GM19372 (cell line): ENCODE measurements at regions not wholly inside any gene's neighbourhood (a gene's known extent, or its start where the extent isn't known, plus 50 kb on each side); places are given as distances from the start of the nearest gene placed in this dataset.
"Not testable (repeated sequence)": the region's sequence is repeated elsewhere in the genome, so short reads cannot be mapped to it uniquely, and the experiment has no call there.

Experiments used
- ATAC-seq: cut with Tn5 transposase; IDR thresholded peaks from one replicate; pipeline ENCODE4 v1.9.1; 2021; ENCODE audit warnings: mild to moderate bottlenecking, low read depth, moderate library complexity; ENCODE audit not compliant: unreplicated experiment

DNA sequence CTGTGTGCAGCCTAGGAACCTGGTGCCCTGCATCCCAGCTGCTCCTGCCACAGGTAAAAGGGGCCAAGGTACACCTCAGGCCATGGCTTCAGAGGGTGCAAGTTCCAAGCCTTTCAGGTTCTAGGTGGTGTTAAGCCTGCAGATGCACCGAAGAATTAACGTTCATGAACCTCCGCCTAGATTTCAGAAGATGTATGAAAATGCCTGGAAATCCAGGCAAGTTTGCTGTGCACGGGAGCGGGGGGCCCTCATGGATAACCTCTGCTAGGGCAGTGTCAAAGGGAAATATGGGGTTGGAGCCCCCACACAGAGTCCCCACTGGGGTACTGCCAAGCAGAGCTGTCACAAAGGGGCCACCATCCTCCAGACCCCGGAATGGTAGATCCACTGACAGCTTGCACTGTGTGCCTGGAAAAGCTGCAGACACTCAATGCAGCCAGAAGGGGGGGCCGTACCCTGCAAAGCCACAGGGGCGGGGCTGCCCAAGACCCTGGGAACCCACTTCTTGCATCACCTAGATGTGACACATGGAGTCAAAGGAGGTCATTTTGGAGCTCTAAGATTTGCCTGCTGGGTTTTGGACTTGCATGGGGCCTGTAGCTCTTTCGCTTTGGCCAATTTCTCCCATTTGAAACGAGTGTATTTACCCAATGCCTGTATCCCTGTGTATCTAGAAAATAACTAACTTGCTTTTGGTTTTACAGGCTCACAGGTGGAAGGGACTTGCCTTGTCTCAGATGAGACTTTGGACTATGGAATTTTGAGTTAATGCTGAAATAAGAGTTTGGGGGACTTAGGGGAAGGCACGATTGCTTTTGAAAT lies 145.2 kb upstream of the C1QTNF3 start:
- not testable (repeated sequence) for ATAC-seq

DNA sequence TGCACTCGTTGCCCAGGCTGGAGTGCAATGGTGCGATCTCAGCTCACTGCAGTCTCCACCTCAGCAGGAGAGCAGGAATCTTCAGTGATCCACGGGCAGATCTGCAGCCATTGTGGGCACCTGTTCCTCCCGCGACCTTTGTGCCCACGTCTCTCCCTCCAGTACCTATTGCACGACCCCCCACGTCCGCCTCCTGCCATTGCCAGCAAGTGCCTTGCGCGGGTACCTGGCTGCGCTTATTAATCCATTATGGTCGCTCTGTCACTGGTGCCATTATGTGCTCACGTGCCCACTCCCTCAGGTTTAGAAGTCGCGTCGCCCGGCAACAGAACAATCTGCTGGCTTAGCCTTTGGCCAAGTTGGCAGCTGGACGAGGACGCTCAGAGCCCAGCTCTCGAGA lies 146.2 kb upstream of the C1QTNF3 start:
- ATAC-seq, result not testable (repeated sequence)

DNA sequence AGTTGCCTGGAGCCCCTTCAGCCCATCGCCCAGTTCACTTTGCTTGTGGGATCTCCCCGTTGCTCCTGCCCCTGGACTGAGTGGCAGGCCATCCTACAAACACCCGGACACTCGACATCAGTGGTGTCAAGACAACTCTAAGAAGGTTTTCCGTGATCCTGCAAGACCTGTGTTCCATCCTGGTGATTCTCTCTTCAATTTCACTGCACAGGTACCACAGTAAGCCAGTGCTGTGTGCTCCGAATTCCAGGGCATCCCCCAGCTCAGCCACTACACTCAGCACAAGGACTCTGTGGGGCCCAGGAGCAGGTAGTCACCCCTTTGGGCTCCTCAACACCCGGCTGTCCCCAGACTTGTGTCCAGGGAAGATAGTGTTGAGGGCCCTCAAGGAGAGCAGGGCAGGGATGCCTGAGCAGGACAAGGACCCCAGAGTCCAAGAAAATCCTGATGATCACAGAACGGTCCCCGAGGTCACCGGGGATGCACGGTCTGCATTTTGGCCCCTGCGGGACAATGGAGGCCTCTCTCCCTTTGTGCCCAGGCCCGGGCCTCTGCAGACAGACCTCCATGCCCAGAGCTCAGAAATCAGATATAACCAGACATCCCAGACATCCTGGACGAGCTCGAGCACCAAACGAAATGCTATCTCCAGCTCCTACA lies 146.9 kb upstream of the C1QTNF3 start:
- ATAC-seq, result not testable (repeated sequence)

DNA sequence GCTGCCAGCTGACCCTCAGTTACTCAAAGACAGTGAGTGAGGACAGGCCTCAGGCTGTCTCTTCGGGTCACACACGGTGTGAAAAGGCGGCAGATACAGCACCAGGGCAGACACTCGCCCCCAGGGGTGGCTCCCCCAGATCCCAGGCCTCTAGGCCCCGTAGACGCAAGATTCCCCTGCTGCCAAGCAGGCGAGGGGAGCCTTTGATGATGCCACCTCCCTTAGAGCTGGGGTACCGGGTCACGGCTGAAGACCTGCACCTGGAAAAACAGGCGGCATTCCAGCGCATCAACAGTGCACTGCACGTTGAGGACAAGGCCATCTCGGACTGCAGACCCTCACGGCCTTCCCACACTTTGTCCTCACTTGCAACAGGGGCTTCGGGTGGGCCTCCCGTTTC lies 147.5 kb upstream of the C1QTNF3 start:
- not testable (repeated sequence) for ATAC-seq

DNA sequence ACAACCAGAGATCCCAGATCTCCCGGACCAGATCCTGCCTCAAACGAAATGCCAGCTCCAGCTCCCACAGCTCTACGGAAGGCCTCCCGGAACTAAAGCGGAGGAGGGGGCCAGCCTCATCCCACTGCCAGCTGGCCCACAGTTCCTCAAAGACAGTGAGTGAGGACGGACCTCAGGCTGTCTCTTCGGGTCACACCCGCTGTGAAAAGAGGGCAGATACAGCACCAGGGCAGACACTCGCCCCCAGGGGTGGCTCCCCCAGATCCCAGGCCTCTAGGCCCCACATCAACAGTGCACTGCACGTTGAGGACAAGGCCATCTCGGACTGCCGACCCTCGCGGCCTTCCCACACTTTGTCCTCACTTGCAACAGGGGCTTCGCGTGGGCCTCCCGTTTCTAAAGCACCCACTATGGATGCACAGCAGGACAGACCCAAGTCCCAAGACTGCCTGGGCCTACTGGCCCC lies 148.3 kb upstream of the C1QTNF3 start:
- not testable (repeated sequence) for ATAC-seq

DNA sequence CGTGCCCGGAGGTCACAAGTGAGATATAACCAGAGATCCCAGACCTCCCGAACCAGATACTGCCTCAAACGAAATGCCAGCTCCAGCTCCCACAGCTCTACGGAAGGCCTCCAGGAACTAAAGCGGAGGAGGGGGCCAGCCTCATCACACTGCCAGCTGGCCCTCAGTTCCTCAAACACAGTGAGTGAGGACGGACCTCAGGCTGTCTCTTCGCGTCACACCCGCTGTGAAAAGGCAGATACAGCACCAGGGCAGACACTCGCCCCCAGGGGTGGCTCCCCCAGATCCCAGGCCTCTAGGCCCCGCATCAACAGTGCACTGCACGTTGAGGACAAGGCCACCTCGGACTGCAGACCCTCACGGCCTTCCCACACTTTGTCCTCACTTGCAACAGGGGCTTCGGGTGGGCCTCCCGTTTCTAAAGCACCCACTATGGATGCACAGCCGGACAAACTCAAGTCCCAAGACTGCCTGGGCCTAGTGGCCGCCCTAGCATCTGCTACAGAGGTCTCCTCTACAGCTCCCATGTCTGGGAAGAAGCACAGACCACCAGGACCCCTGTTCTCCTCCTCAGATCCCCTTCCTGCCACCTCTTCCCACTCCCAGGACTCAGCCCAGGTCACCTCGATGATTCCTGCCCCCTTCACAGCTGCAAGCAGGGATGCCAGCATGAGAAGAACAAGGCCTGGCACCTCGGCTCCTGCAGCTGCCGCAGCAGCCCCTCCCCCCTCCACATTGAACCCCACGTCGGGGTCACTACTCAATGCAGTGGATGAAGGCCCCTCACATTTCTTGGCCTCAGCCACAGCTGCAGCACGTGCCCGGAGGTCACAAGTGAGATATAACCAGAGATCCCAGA lies 149.3 kb upstream of the C1QTNF3 start:
- not testable (repeated sequence) for ATAC-seq

DNA sequence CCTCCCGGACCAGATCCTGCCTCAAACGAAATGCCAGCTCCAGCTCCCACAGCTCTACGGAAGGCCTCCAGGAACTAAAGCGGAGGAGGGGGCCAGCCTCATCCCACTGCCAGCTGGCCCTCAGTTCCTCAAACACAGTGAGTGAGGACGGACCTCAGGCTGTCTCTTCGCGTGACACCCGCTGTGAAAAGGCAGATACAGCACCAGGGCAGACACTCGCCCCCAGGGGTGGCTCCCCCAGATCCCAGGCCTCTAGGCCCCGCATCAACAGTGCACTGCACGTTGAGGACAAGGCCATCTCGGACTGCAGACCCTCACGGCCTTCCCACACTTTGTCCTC lies 149.9 kb upstream of the C1QTNF3 start:
- not testable (repeated sequence) for ATAC-seq

DNA sequence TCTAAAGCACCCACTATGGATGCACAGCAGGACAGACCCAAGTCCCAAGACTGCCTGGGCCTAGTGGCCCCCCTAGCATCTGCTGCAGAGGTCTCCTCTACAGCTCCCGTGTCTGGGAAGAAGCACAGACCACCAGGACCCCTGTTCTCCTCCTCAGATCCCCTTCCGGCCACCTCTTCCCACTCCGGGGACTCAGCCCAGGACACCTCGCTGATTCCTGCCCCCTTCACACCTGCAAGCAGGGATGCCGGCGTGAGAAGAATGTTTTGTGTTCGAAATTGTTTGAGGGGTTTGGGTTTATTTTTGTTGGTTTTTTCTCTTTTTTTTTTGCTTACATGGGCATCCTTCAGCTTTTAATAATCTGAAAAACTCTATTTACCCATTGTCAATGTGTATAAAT lies 150.3 kb upstream of the C1QTNF3 start:
- not testable (repeated sequence) for ATAC-seq

DNA sequence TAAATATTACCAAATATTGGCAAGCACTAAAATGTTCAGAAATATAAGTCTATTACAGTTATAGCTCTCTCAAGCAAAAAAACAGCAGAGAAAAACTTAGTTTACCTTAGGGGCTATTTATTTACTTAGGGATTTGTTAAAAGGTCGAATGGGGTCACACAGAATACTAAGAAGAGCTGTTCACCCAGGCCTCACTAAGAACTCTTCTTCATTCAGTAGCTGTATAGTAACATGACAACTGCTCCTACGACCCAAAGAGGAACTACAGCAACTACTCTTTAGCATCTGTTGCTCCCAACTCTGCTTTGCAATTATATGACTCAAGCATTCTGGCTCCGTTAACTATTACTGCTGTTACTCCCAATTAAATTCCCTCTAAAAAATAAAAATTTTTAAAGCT lies 150.8 kb upstream of the C1QTNF3 start:
- ATAC-seq, result not testable (repeated sequence)

DNA sequence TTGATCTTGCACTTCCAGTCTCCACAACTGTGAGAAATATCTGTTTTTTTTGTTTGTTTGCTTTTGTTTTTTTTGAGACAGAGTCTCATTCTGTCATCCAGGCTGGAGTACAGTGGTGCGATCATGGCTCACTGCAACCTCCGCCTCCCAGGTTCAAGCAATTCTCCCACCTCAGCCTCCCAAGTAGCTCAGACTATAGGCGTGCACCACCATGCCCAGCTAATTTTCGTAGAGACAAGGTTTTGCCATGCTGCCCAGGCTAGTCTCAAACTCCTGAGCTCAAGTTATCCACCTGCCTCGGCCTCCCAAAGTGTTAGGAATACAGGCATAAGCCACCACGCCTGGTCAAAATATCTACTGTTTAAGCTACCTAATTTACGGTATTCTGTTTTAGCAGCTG lies 153.1 kb upstream of the C1QTNF3 start:
- not testable (repeated sequence) for ATAC-seq

DNA sequence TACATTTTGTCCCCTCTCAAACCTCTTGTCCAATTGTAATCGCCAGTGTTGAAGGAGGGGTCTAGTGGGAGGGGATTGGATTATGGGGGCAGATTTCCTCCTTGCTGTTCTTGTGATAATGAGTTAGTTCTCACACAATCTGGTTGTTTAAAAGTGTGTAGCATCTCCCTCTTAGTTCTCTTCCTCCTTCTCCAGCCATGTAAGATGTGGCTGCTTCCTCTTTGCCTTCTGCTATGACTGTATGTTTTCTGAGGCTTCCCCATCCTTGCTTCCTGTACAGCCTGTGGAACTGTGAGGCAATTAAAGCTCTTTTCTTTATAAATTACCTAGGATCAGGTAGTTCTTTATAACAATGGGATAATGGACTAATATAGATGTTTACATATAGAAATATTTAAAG lies 162.3 kb upstream of the C1QTNF3 start:
- not testable (repeated sequence) for ATAC-seq

DNA sequence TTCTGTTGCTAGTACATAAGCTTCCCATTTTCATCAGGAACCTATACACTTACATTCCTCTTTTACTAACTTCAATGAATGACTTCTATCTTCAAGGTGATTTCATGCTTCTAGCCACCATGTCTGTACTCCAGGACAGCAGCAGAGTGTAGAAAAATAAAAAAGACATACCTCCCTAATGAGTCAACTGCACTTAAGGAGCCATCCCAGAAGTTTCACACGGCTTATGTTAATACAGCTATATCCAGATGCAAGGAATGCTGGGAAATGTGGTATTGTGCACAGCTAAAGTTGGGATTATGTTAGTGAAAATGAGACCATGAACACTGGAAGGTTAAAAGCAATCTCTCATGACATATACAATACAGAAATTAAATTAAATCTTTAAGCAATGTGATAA lies 174.4 kb upstream of the C1QTNF3 start:
- not testable (repeated sequence) for ATAC-seq

DNA sequence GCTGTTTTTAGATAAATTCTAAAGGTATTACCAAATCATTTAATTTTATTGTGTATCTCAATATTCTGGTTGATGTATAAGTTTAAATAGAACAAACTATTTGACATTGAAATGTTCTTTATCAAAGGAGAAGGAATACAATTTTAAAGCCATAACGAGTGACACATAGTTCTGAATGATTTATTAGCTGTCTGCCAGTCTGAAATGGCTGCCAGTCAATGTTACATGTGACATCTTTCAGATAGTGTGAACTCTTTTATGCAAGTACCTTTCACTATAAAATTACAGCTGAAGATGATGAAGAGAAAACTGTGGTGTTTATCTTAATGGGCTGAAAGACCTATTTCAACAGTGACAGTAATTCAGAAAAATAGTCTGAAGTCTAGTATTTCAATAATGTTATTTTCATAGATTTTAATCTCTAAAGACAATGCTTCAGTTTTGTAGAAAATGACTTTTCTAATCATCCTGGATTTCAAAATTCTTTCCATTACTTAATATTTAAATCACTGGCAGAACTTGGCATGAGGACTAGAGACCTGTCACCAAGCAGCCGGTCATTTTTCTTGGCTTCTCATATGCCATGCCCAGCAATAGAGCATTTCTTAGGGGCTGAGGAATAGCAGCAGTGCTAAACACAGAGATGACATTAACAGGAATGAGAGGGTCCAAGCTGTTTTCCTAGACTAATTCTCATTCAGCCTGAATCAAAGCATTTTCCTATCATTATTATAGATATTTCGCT lies 178.5 kb upstream of the C1QTNF3 start:
- not testable (repeated sequence) for ATAC-seq

DNA sequence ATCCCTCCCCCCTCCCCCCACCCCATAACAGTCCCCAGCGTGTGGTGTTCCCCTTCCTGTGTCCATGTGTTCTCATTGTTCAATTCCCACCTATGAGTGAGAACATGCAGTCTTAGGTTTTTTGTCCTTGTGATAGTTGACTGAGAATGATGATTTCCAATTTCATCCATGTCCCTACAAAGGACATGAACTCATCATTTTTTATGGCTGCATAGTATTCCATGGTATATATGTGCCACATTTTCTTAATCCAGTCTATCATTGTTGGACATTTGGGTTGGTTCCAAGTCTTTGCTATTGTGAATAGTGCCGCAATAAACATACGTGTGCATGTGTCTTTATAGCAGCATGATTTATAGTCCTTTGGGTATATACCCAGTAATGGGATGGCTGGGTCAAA lies 180.1 kb upstream of the C1QTNF3 start:
- ATAC-seq, result not testable (repeated sequence)

DNA sequence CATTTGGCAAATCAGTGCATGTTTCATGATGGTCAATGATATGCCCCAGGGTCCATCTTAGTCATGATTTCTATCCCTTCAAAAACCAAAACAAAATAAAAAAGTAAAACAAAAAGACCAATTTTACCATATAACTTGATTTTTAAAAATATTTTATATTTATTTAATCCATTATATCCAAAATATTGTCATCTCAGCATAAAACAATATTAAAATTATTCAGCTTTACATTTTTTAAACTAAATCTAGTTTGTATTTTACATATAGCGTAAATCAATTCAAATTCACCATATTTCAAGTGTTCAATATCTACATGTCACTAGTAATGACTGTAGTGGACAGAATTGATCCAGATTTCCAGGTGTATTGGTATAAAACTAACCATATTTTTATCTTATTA lies 187.4 kb upstream of the C1QTNF3 start:
- ATAC-seq, result not testable (repeated sequence)

DNA sequence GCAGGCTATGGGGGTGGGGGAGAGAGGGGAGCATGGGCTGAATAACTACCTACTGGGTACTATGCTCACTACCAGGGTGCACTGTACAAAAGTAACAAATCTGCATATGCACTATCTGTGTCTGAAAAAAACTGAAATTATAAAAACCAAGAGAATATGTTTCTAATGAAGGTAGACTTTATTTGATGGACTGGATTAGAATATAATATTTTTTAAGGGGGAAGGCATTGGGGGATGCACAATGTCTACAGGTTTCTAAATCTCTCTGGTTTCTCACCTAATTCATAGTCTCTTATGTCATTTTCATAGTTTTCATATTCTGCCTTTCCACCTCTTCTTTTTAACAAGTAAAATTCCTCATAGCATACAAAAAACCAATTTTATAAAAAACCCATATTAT lies 200.8 kb upstream of the C1QTNF3 start:
- not testable (repeated sequence) for ATAC-seq

DNA sequence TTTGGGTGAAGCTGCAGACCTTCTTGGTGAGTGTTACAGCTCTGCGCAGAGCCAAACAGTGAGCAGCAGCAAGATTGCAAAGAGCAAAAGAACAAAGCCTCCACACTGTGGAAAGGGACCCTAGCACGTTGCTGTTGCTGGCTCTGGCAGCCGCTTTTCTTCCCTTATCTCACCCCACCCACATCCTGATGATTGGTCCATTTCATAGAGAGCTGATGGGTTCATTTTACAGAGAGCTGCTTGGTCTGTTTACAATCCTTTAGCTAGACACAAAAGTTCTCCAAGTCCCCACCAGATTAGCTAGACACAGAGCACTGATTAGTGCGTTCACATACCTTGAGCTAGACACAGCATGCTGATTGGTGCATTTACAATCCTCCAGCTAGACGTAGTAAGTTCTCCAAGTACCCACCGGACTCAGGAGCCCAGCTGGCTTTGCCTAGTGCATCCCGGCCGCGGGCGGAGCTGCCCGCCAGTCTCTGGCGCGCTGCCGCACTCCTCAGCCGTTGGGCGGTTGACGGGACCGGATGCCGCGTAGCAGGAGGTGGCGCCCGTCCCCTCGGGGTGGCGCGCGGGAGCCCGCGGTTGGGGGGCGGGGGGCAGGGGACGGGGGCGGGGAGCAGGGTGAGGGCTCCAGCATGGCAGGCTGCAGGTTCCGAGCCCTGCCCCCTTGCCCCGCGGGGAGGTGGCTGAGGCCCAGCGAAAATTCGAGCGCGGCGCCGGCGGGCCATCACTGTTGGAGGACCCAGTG lies 201.4 kb upstream of the C1QTNF3 start:
- peak; percentile 57 for ATAC-seq

DNA sequence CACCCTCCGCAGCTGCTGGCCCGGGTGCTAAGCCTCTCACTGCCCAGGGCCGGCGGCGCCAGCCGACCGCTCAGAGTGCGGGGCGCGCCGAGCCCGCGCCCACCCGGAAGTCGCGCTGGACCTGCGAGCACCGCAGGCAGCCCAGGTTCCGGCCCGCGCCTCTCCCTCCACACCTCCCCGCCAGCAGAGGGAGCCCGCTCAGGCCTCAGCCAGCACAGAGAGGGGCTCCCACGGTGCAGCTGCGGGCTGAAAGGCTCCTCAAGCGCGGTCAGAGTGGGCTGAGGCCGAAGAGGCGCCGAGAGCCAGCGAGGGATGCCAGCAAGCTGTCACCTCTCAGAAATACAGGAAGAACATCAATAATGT lies 202.0 kb upstream of the C1QTNF3 start:
- ATAC-seq, result peak; percentile 75

DNA sequence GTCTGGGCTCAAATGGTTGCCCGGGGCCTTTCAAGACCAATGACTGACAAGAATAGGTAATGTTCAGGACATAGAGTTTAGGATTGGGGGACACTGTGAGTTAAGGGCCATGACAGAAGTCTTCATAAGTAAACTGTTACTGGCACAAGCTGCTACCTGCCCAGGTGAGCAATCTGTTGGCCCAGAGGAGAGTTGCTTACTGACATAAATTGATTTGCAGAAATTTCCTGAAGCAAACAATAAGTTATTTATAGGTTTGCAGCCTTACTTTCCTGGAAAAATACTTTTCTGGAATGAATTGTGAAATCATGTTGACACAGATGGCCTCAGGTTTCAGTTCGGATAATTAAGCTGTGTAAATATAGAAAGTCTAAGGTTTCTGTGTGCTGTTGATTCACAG lies 202.8 kb upstream of the C1QTNF3 start:
- ATAC-seq, result not testable (repeated sequence)

DNA sequence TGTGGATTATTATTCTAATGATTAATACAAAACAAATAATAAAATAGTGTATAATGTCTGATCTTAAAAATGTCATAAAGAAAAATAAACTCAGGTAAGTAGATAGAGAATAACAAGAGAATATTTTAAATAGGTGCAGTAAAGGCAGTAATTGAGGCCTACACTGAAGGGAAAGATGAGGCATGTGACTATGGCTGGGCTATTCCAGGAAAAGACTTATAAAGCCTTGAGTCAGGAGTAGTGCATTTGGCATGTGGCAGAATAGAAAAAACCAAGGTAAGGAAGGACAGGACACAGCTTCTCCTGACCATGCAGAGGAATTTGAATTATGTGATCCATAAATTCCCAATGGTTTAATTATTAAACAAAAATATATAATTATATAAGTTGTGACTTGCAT lies 215.6 kb upstream of the C1QTNF3 start:
- ATAC-seq, result not testable (repeated sequence)
